AG04450 (cell line): ENCODE measurements at regions not wholly inside any gene's neighbourhood (a gene's known extent, or its start where the extent isn't known, plus 50 kb on each side); places are given as distances from the start of the nearest gene placed in this dataset.

ENCODE experiments used
- CTCF ChIA-PET: fragments of 300-600, 350-600 bp; formaldehyde crosslinking; extraction: SDS; loops from one replicate; lab custom pipeline; 2022; ENCODE audit warnings: antibody characterized with exemption, inconsistent platforms; lab: Charles Lee
- POLR2A ChIA-PET: fragments of 350-600 bp; formaldehyde crosslinking; extraction: SDS; loops from one replicate; lab custom pipeline; 2021; ENCODE audit warnings: antibody characterized with exemption, inconsistent platforms; lab: Yijun Ruan, JAX
- DNase-seq: peaks from one replicate; pipeline ENCODE4 v3.0.0-alpha.2; 2011; ENCODE audit warnings: low read depth, low spot score
- H3K27ac ChIP-seq: one replicate; pipeline ENCODE4 v1.5.1; 2012; ENCODE audit warnings: low read depth, low read length, control low read depth
- H3K27me3 ChIP-seq: one replicate; pipeline ENCODE4 v1.6.0; 2012; ENCODE audit warnings: low read length; ENCODE audit not compliant: control insufficient read depth, insufficient read depth
- H3K4me3 ChIP-seq: 2 replicates; pipeline ENCODE4 v1.5.1; 2011; ENCODE audit warnings: mild to moderate bottlenecking, low read depth, low read length, control low read depth
- H3K9me3 ChIP-seq: 2 replicates; pipeline ENCODE4 v1.5.1; 2012; ENCODE audit warnings: low read length; ENCODE audit not compliant: control insufficient read depth, insufficient read depth
- TF ChIP-seq, protein P1 (sequence below): IDR thresholded peaks from 2 replicates; pipeline ENCODE4 v1.5.1; 2011; ENCODE audit warnings: low read depth, low read length, control low read depth, inconsistent platforms

DNA sequence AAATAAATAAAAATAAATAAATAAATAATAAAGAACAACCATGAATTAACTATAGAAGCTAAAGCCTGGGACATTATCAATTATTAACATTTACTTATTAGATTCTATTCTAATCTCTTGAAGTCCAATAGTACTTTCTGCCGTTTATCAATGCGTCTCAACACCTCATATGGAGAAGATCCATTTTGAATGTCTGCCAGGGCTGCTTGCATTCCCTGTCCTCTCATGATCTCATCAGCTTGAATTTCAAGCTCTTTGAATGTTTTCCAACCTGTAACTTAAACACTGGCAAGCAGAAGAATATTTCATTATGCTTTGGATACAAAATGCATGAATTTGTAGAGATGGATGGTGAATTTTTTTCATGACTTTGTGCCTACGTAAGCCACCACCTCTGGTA, 191.9 kb upstream of the ANKFN1 start:
- H3K27me3 ChIP-seq, result no peaks in the 10 kb centered on the region
- POLR2A ChIA-PET, result no interaction called here
- TF ChIP-seq, protein P1, sequence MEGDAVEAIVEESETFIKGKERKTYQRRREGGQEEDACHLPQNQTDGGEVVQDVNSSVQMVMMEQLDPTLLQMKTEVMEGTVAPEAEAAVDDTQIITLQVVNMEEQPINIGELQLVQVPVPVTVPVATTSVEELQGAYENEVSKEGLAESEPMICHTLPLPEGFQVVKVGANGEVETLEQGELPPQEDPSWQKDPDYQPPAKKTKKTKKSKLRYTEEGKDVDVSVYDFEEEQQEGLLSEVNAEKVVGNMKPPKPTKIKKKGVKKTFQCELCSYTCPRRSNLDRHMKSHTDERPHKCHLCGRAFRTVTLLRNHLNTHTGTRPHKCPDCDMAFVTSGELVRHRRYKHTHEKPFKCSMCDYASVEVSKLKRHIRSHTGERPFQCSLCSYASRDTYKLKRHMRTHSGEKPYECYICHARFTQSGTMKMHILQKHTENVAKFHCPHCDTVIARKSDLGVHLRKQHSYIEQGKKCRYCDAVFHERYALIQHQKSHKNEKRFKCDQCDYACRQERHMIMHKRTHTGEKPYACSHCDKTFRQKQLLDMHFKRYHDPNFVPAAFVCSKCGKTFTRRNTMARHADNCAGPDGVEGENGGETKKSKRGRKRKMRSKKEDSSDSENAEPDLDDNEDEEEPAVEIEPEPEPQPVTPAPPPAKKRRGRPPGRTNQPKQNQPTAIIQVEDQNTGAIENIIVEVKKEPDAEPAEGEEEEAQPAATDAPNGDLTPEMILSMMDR, result no peak
- no peak overlapping the region for H3K27ac ChIP-seq
- CTCF ChIA-PET, result no interaction called here
- H3K9me3 ChIP-seq, result no peaks in the 10 kb centered on the region
- DNase-seq, result no peak
- H3K4me3 ChIP-seq, result no peak overlapping the region

DNA sequence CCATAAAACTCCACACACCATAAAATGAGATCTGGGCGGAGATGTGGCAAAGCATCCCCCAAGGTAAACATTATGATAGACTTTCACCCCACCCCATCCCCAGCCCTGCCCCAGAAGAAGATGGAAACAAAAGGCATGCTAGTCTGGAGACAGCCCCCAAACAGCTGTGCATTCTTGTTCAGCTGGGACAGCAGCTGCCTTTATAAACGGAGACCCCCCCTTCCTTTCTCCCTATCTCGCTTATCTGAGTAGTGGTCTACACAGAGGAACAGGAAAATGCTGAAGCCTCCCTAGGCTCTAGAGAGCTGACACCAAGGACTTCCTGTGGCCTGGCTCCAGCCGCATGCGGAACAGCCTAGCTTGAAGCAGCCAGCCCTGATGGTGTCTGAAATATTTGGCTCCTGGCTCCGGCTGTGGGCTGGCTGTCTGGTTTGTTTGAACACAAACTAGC, 190.3 kb upstream of the ANKFN1 start:
- Histone ChIP-seq H3K9me3 (no peaks in the 10 kb centered on the region), H3K27ac (no peak overlapping the region), H3K4me3 (no peak overlapping the region), H3K27me3 (no peaks in the 10 kb centered on the region)
- CTCF ChIA-PET, result no interaction called here
- POLR2A ChIA-PET, result no interaction called here
- TF ChIP-seq, protein P1, result no peak
- DNase-seq, result no peak

DNA sequence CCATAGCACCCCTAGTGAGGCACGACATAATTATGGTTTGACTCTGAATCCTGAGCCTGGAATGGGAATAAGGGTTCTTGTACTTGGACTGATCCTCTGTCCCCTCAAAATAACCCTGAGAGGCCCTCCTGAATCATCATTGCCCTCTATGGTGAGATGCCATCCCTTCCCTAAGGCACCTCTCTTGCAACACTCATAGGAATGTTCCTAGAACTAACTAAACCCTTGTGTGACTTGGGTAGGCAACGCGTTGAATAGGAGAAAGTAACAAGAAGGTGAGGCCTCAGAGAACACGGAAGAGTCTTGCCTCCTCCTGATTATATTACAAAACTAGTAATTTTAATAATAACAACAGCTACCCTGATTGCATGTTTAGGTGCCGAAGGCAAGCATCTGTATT, 189.1 kb upstream of the ANKFN1 start:
- POLR2A ChIA-PET, result no interaction called here
- no peak overlapping the region for H3K4me3 ChIP-seq
- no peak overlapping the region for H3K27ac ChIP-seq
- H3K9me3 ChIP-seq, result no peaks in the 10 kb centered on the region
- TF ChIP-seq, protein P1, result no peak
- DNase-seq, result no peak
- CTCF ChIA-PET, result no interaction called here
- H3K27me3 ChIP-seq, result no peaks in the 10 kb centered on the region

DNA sequence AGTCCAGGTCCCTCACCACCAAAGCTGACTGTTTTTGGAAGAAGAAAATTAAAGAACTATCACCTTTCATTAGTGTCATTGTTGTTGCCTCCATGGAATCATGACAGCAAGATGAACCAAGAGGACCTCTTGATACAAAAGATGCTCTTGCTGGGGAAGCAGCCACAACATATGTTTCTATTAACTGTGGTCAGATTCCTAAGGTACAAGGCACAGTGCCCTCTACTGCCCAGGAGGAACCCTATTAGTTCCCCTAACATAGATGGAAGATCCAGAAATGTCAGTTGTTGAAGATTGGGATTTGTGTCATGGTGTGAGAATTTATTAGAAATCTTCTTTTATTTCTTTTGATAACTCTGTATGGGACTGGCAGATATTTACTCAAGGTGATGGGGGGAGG, 188.2 kb upstream of the ANKFN1 start:
- H3K9me3 ChIP-seq, result no peaks in the 10 kb centered on the region
- H3K27ac ChIP-seq, result no peak overlapping the region
- H3K27me3 ChIP-seq, result no peaks in the 10 kb centered on the region
- no peak for DNase-seq
- ChIA-PET POLR2A (no interaction called here), CTCF (no interaction called here)
- H3K4me3 ChIP-seq, result no peak overlapping the region
- TF ChIP-seq, protein P1, result no peak

DNA sequence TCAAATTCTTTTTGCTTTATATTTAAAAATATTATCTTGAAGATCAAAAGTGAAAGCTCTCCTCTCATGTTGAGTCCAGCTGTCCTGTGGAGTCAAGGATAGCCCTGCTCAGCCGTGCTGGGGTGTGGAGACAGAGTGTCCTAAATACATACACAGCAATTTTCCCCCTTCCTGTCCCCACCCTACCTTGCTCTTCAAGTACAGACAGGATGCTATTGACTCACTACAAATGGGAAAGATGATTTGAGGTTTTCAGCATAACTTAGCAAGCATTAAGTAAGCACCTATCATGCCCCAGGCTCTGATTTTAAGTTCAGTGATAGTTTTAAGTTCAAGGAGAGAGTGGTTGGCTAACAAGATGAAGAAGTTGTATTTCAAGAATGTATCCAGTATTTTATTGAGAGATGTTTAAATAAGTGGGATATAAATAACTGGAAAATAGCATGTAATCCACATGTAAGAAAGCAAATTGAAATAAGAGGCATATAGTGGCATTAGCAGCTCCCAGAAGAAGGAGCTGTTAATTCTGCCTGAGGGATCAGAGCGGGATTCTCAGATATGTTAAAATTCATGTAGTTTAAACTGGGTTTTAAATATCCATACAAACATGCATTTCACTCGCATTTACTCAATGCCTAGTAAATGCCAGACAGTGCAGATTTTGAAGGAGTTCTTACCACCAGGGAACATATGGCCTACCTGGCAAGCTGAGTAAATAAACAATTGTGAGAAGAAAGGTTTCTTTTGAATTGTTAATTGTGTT, 183.5 kb upstream of the ANKFN1 start:
- TF ChIP-seq, protein P1, result no peak
- Histone ChIP-seq H3K27me3 (peaks cover 2% of the 10 kb centered on the region), H3K27ac (no peak overlapping the region), H3K4me3 (no peak overlapping the region), H3K9me3 (no peaks in the 10 kb centered on the region)
- DNase-seq, result no peak
- ChIA-PET CTCF (interaction anchor here (0.6 kb wide), 1 partner anchor 1813 kb away, joined by 3 read pairs; no protein-coding TSS in a partner anchor), POLR2A (no interaction called here)
